GM13977 (cell line): ENCODE measurements at regions not wholly inside any gene's neighbourhood (a gene's known extent, or its start where the extent isn't known, plus 50 kb on each side); places are given as distances from the start of the nearest gene placed in this dataset.

Experiments
- DNase-seq: peaks from one replicate; pipeline ENCODE4 v3.0.0; 2012; ENCODE audit warnings: low spot score
- CTCF ChIP-seq: IDR thresholded peaks from 2 replicates; pipeline ENCODE4 v1.5.1; 2012; ENCODE audit warnings: mild to moderate bottlenecking, control low read depth; ENCODE audit not compliant: insufficient read depth; ENCODE audit errors: extremely low read depth, missing control alignments
- in situ Hi-C: fragments of 300-500 bp; cut with MboI; formaldehyde crosslinking; loops from one replicate; pipeline ENCODE4 v1.12.0; 2022; ENCODE audit warnings: low sequenced_read_pairs, low pct_unique_long_range_greater_than_20kb, mixed read lengths, inconsistent platforms; ENCODE audit not compliant: unreplicated experiment

GRCh38 chr2:16037808-16038457, 97.6 kb downstream of the MYCN start:
- no peak for TF ChIP-seq CTCF
- in situ Hi-C loops, result no loop called here
- DNase-seq, result no peak

GRCh38 chr2:16036951-16037350, 96.6 kb downstream of the MYCN start:
- DNase-seq, result no peak
- in situ Hi-C loops, result no loop called here
- TF ChIP-seq CTCF, result no peak

- DNase-seq, result no peak
- TF ChIP-seq CTCF, result no peak
- in situ Hi-C loops, result no loop called here
Observed at GRCh38 chr2:16035747-16036745, 95.7 kb downstream of the MYCN start.

- no peak for TF ChIP-seq CTCF
- in situ Hi-C loops, result no loop called here
- DNase-seq, result no peak
Observed at GRCh38 chr2:16034975-16035746, 94.8 kb downstream of the MYCN start.

GRCh38 chr2:16034151-16034974, 94.0 kb downstream of the MYCN start:
- peak; percentile 8 for TF ChIP-seq CTCF
- in situ Hi-C loops, result no loop called here
- no peak for DNase-seq

- no peak for TF ChIP-seq CTCF
- no peak for DNase-seq
- in situ Hi-C loops, result no loop called here
Observed at GRCh38 chr2:16033032-16033293, 92.6 kb downstream of the MYCN start.
